HG03460 (cell line): ENCODE measurements at regions not wholly inside any gene's neighbourhood (a gene's known extent, or its start where the extent isn't known, plus 50 kb on each side); places are given as distances from the start of the nearest gene placed in this dataset.

Experiments used
- ATAC-seq: cut with Tn5 transposase; IDR thresholded peaks from one replicate; pipeline ENCODE4 v1.9.1; 2021; ENCODE audit not compliant: unreplicated experiment

DNA sequence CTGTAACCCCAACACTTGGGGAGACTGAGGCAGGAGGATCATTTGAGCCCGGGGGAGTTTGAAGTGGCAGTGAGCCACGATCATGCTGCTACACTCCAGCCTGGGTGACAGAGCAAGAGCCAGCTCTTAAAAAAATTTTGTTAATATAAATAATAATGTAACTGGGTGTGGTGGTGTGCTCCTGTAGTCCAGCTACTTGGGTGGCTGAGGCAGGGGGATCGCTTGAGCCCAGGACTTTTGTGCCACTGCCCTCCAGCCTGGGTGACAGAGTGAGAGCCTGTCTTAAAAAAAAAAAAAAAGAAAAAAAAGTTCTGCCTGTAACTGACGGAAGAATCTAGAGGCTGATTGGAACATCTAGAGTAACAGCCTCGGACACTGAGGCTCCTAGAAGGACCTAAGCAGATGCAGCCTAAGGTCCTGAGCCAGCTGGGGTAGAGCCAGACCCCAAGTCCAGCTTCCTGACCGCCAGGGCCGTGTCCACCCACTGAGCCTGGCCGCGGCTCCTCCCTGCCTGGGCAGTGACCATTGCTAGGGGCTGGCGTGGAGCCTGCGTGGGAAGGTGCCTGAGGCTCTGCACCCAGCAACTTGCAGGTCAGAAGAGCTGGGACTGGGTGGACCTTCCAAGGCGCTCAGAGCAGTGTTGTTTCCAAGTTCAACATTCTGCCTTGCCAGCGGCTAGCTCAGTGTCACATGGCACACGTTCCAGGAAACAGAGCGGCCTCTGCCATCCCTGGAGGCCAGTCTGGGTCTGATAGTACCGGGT, 209.4 kb upstream of the CIBAR2 start:
- no peak for ATAC-seq

DNA sequence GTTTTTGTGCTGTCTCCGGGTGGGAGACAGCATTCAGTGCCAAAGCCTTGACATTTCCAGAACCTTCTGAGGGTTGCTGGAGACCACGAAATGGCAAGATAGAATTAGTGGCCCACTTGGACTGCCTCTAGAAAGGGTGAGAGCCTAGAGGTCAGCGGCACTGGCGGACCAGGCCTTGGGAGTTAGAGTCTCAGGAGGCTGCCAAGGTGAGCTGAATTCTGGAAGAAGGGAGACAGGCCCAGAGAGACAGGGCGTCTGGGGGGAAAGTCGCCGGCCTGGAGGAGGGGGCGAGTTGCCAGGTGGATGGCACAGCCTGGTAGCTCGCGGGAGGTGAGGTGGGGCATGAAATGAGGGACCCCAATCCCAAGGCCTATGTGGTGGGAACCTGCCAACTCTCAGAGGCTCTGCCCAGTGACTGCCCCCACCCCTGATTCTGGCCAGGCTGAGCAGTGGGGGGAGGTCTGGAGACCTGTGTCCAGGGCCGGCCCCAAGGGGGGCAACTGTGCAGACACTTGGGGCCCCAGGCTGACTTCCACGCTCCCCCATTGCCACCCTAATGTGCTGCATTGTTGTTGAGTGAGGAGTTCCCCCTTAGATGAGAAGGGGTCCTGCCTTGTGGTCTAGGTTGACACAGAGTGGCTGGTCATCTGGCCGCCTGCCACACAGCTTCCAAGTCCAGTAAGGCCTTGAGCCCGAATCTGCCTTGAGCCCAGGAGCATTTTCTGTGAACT, 211.1 kb upstream of the CIBAR2 start:
- no peak for ATAC-seq

DNA sequence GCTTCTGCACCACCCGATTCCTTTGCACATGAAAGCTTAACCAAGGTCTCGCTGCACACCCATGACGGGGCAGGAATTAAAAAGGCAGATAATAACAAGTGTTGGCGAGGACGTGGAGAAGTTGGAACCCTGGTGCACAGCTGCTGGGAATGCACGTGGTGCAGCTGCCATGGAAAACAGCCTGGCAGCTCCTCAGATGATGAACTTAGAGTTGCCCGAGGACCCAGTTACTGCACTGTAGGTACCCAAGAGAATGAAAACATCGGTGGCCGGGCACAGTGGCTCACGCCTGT, 211.6 kb upstream of the CIBAR2 start:
- no peak for ATAC-seq

DNA sequence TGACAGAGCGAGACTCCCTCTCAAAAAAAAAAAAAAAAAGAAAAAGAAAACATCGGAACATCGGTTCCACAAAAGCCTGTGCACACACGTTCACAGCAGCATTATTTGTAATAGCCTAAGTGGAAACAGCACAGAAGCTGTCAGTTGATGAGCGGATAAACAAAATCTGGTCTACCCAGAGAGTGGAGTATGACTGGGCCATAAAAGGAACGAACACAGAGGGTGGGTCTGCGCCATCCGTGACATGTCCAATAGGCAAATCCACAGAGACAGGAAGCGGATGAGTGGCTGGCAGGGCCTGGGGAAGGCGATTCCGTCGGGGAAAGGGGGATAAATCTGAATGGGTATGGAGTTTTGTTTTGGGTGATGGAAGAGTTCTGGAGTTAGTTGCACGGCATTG, 212.2 kb upstream of the CIBAR2 start:
- no peak for ATAC-seq

DNA sequence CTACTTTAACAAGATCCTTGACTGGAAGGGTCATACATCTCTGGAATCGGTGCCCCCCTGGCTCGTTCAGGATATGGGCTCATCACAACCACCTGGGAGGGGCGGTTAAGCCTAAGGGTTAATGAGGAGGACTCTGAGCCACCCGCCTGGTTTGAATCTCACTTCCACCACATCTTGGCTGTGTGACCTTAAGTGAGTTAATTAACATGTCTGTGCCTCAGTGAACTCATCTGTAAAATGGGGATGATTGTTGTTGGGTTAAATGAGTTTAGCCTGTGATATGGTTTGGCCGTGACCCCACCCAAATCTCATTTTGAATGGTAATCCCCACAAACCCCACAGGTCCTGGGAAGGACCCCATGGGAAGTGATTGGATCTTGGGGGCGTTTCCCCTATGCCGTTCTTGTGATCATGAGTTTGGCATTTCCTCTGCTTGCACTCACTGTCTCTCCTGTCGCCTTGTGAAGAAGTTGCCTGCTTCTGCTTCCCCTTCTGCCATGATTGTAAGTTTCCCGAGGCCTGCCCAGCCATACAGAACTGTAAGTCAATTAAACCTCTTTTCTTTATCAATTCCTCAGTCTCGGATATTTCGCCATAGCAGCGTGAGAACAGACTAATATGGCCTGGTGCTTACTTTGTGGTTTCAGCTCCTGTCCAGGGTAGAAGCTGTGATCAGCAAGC, 214.0 kb upstream of the CIBAR2 start:
- no peak for ATAC-seq

DNA sequence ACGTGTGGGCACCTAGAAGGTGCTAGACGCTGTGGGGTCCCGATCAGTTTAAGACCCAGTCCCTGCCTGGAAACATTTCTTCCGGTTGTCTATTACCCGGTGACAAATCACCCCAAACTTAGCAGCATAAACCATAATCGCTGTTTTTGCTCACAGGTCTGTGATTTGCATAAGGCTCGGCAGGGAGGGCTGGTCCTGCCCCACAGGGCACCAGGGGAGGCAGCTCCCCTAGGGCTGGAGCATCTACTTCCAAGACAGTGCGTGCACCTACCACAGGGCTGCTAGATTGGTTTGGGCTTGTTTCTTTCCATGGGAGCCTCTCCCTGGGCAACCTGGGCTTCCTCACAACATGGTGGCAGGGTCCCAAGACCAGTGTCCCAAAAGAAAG, 214.5 kb upstream of the CIBAR2 start:
- ATAC-seq: no peak

DNA sequence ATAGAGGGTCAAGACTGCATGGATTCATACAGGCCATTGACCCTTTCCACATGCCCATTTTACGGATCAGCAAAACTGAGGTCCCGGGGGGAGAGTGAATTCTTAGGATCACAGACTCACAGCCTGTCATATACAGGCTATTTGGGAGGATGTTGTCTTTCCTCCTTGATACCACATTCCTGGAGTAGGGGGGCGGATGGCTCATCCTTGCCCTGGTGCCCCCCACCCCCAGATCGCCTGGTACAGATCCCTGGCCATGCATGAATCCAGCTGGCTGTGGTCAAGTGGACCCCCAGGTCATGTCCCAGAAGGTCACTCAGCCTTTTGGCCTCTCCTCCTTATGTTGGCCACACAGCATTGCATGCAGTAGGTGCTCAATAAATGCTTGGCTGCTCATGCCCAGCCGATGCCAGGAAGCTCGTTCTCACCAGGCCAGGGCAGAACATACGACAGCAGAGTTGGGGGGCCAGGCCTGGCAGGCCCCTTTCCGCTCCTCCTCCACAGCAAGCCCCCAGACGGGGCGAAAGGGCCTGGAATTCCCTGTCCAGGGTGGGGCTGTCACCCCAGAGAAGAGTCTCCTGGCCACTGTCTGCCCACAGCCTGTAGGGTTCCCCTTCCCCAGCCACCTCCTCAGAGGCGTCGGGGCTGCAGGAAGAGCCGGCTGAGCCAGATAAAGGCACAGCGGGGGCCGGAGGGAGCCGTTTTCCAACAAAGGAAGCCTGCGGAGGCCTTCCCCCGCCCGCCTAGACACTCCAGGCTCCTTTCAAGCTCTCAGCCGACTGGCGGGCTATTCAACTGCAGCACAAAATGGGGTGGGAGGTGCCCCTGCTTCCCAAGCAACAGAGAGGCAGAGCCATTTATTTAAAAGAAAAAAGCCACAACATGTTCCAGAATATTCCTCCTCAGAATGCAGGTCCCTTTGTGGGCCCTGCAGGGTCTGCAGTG, 215.7 kb upstream of the CIBAR2 start:
- ATAC-seq: no peak

DNA sequence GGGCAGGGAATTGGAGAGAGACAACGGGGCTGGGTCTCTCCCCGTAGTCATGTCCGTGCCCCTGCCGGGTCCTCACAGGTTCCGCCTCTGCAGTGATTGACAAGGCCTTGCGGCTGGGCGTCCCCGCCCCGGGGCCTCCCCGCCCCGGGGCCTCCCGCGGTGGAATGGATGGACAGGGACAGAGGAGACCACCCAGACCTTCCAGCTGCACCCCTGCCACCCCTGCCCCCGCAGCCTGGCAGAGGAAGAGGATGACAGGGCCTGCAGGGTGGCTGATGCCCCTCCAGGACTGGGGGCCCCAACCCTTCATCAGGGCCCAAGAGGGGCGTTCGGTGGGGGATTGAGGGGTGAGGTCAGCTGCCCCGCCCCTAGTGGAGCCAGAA, 216.4 kb upstream of the CIBAR2 start:
- no peak for ATAC-seq

DNA sequence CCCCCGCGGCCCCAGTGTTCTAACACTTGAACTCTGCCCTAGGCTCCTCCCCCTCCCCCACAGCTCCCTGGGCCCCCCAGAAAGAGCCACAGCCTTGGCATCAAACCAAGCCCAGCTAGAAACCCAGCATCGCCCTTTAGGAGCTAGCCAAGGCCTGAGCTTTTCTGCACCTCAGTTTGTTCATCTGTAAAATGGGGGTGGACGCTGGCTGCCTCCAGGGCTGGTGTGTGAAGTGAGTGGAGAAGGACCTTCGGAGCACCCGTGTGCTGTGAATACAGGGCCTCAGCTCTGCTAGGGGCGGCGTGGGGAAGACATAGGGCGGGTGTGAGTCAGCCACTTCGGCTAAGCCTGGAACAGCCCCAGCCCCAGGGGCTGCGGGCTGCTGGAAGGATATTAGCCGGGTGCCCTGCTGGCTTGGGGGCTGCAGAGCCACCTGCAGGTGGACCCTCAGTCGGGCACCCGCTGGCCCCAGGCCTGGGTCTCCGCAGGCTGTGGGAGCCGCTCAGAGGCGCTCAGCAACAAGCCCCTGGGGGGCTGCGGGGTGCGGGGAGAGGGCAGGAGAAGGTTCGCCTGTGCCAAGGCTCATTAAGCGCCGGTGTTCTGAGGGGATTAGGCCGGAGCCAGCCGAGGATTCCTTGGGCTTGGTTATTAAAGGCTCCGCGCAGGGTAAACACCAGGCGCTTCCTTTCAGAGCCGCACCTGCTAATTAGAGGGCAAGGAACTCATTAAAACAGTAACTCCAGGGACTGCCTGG, 217.0 kb upstream of the CIBAR2 start:
- no peak for ATAC-seq

DNA sequence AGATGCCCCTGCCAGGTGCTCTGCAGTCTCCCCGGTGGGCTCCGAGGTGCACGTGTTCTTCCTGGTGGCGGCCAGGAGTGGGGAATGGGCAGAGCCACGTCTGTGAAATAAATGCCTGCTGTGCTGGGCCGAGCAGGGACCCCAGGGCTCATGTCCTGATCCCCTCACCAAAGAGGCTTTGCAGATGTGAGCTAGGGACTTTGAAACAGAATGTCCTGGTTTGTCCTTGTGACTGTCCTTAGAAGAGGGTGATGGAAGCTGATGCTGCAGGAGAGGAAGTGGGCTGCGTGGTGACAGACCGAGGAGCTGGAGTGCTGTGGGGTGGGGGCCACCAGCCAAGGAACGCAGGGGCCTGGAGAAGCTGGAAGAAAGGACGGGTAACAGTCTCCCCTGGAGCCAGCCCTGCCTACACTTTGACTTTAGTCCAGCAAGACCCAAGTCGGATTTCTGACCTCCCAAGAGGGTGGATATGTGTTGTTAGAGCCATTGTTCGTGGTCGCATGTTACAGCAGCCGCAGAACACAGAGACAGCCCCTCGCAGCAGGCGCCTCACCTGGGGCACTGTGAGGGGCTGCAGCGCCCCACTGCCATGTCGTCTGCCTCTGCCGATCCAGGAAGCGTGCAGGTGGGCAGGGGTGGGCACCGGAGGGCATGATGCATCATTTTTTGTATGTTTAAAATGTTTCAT, 217.9 kb upstream of the CIBAR2 start:
- no peak for ATAC-seq

DNA sequence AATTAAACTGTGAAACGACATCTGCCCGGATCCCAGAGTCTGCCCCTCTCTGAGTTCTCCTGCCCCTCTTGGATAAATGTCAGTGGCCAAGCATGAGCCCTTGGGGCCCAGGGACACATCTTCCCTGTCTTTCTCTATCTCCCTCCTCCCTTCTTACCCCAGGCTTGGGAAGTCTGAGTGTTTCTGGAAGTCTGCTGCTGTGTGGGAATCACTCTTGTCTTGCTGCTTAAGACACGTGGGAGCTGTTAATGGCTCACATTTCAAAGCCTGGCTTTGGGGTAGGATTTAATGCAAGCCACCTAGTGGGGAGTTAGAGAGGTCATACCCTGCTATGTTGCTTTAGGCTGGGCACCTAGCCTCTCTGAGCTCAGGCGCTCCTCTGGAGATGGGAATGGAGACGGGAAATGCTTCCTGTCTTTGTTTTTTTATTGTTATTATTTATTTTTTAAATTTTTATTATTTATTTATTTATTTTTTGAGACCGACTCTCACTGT, 218.5 kb upstream of the CIBAR2 start:
- no peak for ATAC-seq

DNA sequence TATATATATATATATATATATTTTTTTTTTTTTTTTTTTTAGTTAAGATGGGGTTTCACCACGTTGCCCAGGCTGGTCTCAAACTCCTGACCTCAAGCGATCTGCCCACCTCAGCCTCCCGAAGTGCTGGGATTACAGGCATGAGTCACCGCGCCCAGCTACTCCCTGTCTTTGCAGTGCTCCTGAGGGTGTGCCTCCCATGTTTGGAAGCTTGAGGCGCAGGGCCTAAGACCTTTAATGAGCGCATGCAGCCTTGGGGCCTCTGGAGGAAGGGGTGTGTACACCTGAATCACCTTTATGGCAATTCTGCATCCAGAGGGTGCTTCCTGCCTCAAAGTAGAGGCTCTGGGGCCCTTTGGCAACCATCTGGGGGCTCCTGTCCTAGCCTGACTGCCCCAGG, 219.4 kb upstream of the CIBAR2 start:
- ATAC-seq: no peak

DNA sequence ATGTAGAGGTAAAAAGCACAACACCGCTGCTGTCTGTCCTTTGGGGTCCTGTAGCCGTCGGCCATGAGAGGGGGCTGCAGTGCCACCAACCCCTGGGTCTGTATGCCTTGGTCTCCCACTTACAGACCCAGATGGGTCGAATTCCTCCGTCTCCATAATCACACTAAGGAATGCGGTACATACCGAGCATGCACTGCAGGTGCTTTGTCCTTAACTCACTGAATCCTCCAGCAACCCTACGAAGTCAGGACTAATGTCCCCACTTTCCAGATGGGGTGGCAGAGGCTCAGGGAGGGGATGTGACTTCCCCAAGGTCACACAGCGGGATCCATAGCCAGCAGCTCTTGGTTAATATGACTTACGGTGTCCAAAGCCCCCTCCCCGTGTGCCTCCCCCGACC, 219.9 kb upstream of the CIBAR2 start:
- ATAC-seq: no peak

DNA sequence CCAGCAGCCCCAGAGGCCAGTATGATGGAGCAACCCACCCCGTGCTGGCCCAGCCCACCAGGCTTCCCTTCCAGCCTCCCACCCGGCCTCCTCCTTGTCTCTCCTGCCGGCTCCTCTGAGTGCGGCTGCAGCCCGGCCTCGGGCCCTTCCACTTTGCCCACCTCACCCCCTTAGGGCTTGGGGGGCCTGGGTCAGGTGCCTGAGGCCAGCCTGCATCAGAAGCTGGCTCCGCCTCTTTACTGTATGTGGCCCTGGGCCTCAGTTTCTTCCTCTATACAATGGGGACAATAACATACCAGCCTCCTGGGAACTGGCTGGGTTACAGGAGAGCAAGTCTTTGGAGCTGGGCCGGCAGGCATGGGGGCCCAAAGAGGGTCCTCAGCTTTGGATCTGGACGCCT, 221.1 kb upstream of the CIBAR2 start:
- no peak for ATAC-seq

DNA sequence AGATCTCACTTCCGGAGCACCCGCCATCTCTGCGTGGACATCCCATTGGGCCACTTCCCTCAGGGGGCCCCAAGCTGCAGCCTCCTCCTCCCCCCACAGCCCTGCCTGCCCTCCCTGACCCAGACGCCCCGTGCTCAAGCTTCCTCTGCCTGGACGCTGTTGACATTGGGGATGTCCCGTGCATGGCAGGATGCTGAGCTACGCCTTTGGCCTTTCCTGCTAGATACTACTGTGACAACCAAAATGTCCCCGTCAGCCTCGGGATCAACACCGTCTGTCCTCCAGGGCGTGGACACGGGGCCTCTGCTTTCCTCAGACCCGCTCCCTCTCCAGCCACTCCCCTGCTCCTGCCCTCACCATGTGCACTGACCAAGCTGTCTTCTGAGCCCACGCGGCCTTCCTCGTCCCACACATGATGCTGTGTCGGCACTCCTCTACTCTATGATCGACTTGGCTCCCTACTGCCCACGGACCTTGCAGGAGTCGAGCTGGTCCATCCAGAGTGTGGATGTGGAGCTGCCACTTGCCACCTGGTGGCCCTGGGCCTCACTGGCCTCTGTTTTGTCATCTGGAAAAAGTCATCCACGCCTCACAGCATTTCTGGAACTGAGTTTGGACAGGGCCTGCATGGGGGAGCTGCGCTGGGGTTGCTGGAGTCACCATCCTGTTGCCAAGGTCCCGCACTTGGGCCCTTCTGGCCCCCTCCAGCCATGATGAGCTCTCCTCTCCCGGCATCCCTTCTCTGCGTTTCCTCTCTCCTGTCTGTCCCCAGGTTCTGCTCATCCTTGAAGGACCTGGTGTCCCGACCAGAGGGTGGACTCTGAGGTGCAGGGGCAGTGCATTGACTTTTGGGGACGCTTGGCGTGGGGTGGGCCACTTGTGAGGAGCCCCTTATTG, 221.7 kb upstream of the CIBAR2 start:
- no peak for ATAC-seq

DNA sequence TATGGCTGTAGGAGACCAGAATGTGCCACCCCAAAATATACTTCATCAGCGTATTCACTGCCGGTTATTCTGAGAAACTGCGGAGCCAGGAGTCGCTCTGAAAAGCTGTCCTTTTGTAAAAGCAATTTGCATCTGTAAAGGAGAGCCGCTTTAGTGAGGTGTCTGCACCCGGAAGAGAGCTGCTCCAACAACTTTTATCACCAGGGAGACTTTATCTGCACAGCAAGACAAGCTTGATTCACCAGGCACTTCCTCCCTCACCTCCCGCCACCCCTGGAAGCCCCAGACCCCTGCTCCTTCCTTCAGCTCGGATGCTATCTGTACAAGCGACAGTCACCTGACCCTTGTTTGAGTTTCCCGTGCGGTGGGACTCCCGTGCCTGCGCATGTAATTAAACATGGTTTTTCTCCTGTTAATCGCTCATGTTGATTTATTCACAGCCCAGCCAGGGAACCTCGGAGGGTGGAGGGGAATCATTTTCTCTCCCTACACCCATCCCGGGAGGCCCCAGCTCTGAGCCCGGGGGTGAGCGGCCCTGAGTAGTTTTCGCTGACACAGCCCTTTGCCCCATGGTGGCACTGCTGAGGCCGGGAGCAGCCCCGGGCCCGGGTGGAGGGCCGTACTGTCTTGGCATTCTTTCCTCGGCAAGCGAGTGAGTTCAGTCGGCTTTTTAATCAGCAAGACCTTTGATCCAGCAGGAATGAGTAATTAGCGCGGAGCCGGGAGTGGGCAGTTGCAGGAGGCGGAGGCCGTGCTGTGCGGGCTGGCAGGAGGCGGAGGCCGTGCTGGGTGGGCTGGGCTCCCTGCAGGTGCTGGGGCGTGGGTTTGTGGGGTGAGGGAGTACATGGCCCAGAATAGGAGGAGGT, 222.7 kb upstream of the CIBAR2 start:
- no peak for ATAC-seq

DNA sequence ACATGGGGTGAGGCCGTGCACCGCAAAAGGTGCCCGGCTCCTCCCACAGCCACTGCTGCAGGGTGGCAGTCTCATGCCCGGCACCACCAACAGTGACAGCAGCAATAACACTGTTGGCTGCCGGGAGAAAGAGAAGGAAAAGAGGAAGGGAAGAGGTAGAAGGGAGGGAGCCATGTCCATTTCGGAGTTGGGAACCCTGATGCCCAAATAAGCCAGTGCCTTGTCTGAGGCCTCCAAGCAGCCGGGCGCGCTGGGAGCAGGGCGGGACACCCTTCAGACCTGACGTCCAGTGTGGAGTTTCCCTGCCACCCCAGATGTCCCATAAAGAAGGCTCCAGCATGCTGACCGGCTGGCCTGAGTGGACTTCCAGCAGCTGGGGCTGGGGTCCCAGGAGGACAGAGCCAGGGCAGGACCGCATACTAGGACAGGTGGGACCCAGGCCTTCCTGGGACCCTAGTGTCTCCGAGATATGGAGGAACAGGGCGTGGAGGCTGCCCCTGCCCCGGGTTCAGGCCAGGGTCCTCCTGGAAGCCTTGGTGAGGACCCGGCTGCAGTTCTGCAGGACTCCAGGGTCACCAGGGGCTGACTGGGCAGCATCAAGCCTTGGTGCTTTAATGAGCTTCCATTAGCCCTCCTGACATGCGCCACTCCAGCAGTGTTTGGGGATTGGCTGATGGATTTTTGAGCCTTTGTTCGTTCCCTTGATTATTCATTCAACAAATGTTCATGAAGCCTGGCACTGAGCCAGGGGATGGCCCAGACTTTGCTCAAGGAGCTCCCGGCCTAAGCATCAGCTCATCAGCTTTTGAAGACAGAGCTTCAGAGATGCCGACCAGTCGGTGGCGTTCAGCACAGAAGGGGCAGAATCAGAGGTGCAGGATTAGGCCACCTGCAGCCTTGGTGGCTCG, 223.6 kb upstream of the CIBAR2 start:
- ATAC-seq: no peak
